ENCODE measurements at regions not wholly inside any gene's neighbourhood (a gene's known extent, or its start where the extent isn't known, plus 50 kb on each side); places are given as distances from the start of the nearest gene placed in this dataset.

- H3K36me3 Mint-ChIP-seq: no peaks in the 10 kb centered on the region
- no peaks in the 10 kb centered on the region for H3K4me1 Mint-ChIP-seq
- H3K4me3 Mint-ChIP-seq: no peak overlapping the region
- peaks cover 0 to 3% (median 2%) of the 10 kb centered on the region in 3 donors for H3K27me3 Mint-ChIP-seq (ENCODE audit: low read depth in 3 of 3)
- H3K9me3 Mint-ChIP-seq: peaks cover 0 to 1% (median 0%) of the 10 kb centered on the region in 6 donors
- H3K27ac Mint-ChIP-seq: no peak overlapping the region
- DNase-seq: no peak
Observed at GRCh38 chr11:70026726-70027125, 51.4 kb upstream of the ANO1 start.

DNA sequence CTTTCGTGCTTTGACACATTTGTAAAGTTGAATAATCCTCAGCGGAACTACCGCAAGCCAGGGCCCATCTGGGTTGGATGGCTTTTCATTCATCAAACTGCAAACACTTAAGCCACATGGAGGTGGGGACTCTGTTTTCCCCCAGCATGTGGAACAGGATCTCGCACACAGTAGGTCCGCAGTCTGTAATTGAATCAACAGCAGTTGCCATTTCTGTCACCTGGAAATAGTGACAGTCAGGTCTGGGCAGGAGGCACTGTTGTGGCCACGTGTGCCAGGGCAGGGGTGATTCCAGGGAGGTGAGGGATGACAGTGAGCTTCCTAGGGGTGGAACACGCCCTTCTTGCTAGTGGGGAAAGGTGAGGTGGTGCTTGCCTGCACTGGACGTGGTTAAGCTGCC is 50.7 kb upstream of the ANO1 start:
- Mint-ChIP-seq H3K4me3 (no peak overlapping the region), H3K36me3 (no peaks in the 10 kb centered on the region), H3K4me1 (no peaks in the 10 kb centered on the region), H3K27ac (no peak overlapping the region), H3K27me3 (ENCODE audit: low read depth in 3 of 3) (peaks cover 1 to 3% (median 2%) of the 10 kb centered on the region in 3 donors), H3K9me3 (peaks cover 0 to 1% (median 0%) of the 10 kb centered on the region in 6 donors)
- DNase-seq: no peak

GRCh38 chr11:70028147-70028855 is 49.8 kb upstream of the ANO1 start:
- Mint-ChIP-seq H3K36me3 (no peaks in the 10 kb centered on the region), H3K27ac (no peak overlapping the region), H3K4me3 (no peak overlapping the region), H3K27me3 (ENCODE audit: low read depth in 3 of 3) (peaks cover 1 to 5% (median 2%) of the 10 kb centered on the region in 3 donors), H3K4me1 (no peaks in the 10 kb centered on the region), H3K9me3 (no peaks in the 10 kb centered on the region)
- no peak for DNase-seq
